Upper lobe of left lung (tissue), 6 donors: ENCODE measurements at regions not wholly inside any gene's neighbourhood (a gene's known extent, or its start where the extent isn't known, plus 50 kb on each side); places are given as distances from the start of the nearest gene placed in this dataset.

ENCODE experiments used
- ATAC-seq, 2 donors: fragments of 200-7000 bp; cut with Tn5 transposase; one replicate each; pipeline ENCODE4 v1.9.1; 2022; ENCODE audit warnings: mild to moderate bottlenecking in 2 of 2, moderate library complexity in 2 of 2; ENCODE audit not compliant: low FRiP score in 2 of 2
- DNase-seq, 2 donors: peaks; one replicate each; pipeline ENCODE4 v3.0.0-alpha.2; 2019 to 2020
- H3K27ac ChIP-seq, 4 donors: fragments of 200-600 bp; sonication (generic); one replicate each; pipeline ENCODE4 v1.5.1; 2016 to 2019
- H3K27me3 ChIP-seq, 4 donors: fragments of 200-600 bp; sonication (generic); one replicate each; pipeline ENCODE4 v1.5.1; 2017 to 2019
- H3K36me3 ChIP-seq, 4 donors: fragments of 200-600 bp; sonication (generic); one replicate each; pipeline ENCODE4 v1.5.1; 2016 to 2019
- H3K4me1 ChIP-seq, 4 donors: fragments of 200-600 bp; sonication (generic); one replicate each; pipeline ENCODE4 v1.5.1; 2018 to 2019
- H3K4me3 ChIP-seq, 4 donors: fragments of 200-600 bp; sonication (generic); one replicate each; pipeline ENCODE4 v1.5.1; 2017 to 2019; ENCODE audit warnings: mild to moderate bottlenecking in 2 of 4, moderate library complexity in 1 of 4
- H3K9me3 ChIP-seq, 4 donors: fragments of 200-600 bp; sonication (generic); one replicate each; pipeline ENCODE4 v1.5.1; 2018 to 2019
- EP300 ChIP-seq, 4 donors: sonication (generic); formaldehyde crosslinking; IDR thresholded peaks; one replicate each; pipeline ENCODE4 v1.5.1; 2017; ENCODE audit warnings: antibody characterized with exemption in 4 of 4, control low read depth in 2 of 4
- POLR2A ChIP-seq, 4 donors: fragments of 450-650 bp; IDR thresholded peaks; one replicate each; pipeline ENCODE4 v1.5.1; 2016 to 2017; ENCODE audit warnings: antibody characterized with exemption in 4 of 4, mild to moderate bottlenecking in 2 of 4
- POLR2AphosphoS5 ChIP-seq, 2 donors: sonication (generic); formaldehyde crosslinking; IDR thresholded peaks; one replicate each; pipeline ENCODE4 v1.5.1; 2017; ENCODE audit warnings: antibody characterized with exemption in 2 of 2
- WGBS, 2 donors: methylation state at CpG; one replicate each; pipeline ENCODE4 v1.1.5; 2017 to 2018; 5-methylcytosine and 5-hydroxymethylcytosine counted together
- TF ChIP-seq, protein P1 (sequence below), 6 experiments: fragments of 450-650 bp in 4 of 6; fragments of 200-600 bp in 2 of 6; sonication (generic) in 2 of 6; IDR thresholded peaks; one replicate each; pipeline ENCODE4 v1.5.1; 2016 to 2019; ENCODE audit warnings: antibody characterized with exemption in 6 of 6
- donor health status: DM: no; HTN: no; CAD: no; lungs with moderate emphysema.
- donor health status: DM: no; HTN: yes; CAD: no; lungs with severe emphysema.

DNA sequence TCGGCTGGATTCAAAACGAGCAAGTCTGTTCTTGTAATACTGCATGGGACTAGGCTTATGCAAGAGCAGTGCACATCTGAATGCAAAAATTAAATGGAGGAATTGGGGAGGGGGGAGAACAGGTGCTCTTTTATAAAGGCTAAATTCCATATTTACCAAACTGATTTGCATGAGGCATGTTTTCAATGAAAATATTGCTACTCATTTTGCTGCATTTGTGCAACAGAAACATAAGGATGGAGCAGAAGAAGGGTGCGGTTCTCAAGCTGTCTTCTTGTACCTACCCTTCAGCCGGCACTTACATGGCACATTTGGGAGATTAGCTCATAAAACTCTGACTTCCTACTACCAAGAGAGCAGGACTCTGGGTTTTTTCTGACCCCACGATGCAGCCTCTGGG, 256.4 kb downstream of the CDCA7 start:
- Histone ChIP-seq H3K9me3 (no peaks in the 10 kb centered on the region), H3K4me1 (no peaks in the 10 kb centered on the region), H3K36me3 (no peaks in the 10 kb centered on the region), H3K27me3 (no peaks in the 10 kb centered on the region), H3K4me3 (no peak overlapping the region), H3K27ac (no peak overlapping the region)
- TF ChIP-seq, protein P1, sequence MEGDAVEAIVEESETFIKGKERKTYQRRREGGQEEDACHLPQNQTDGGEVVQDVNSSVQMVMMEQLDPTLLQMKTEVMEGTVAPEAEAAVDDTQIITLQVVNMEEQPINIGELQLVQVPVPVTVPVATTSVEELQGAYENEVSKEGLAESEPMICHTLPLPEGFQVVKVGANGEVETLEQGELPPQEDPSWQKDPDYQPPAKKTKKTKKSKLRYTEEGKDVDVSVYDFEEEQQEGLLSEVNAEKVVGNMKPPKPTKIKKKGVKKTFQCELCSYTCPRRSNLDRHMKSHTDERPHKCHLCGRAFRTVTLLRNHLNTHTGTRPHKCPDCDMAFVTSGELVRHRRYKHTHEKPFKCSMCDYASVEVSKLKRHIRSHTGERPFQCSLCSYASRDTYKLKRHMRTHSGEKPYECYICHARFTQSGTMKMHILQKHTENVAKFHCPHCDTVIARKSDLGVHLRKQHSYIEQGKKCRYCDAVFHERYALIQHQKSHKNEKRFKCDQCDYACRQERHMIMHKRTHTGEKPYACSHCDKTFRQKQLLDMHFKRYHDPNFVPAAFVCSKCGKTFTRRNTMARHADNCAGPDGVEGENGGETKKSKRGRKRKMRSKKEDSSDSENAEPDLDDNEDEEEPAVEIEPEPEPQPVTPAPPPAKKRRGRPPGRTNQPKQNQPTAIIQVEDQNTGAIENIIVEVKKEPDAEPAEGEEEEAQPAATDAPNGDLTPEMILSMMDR (IDR thresholded peaks at IDR 0.05), result no peak
- ATAC-seq (no peak), DNase-seq (no peak)
- 82 to 84% methylated on average over 5 of the region's 5 CpGs for WGBS, 2 donors

GRCh38 chr2:173612354-173612753, 257.7 kb downstream of the CDCA7 start:
- TF ChIP-seq POLR2AphosphoS5 (IDR thresholded peaks at IDR 0.05) (no peak), POLR2A (IDR thresholded peaks at IDR 0.05) (no peak), EP300 (IDR thresholded peaks at IDR 0.05) (no peak)
- TF ChIP-seq, protein P1 (IDR thresholded peaks at IDR 0.05), result no peak
- no peak for DNase-seq
- ATAC-seq, result no peak
- Histone ChIP-seq H3K36me3 (no peaks in the 10 kb centered on the region), H3K9me3 (no peaks in the 10 kb centered on the region), H3K4me3 (no peak overlapping the region), H3K27me3 (no peaks in the 10 kb centered on the region), H3K27ac (no peak overlapping the region), H3K4me1 (no peaks in the 10 kb centered on the region)
- WGBS, 2 donors, result 74 to 82% methylated on average over 3 of the region's 3 CpGs

DNA sequence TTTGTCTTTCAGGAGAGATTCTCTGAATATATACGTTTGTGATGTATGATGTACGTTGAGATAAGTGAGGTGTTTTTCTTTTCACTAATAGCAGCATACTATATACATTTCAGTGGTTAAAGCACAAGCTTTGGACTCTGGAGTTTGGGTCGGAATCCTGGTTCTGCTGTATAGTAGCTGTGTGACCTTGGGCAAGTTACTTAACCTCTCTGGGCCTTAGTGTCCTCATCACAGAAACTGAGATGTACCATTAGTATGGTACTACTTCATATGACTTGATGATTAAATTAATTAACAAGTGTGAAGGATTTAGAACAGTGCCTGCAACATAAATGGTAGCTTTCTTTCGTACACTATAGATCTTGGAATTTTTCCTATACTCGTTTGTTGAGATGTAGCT, 258.7 kb downstream of the CDCA7 start:
- Histone ChIP-seq H3K27ac (no peak overlapping the region), H3K9me3 (no peaks in the 10 kb centered on the region), H3K36me3 (no peaks in the 10 kb centered on the region), H3K4me1 (no peaks in the 10 kb centered on the region), H3K4me3 (no peak overlapping the region), H3K27me3 (no peaks in the 10 kb centered on the region)
- DNase-seq (no peak), ATAC-seq (no peak)
- TF ChIP-seq EP300 (IDR thresholded peaks at IDR 0.05) (no peak), POLR2A (IDR thresholded peaks at IDR 0.05) (no peak), POLR2AphosphoS5 (IDR thresholded peaks at IDR 0.05) (no peak)
- TF ChIP-seq, protein P1 (IDR thresholded peaks at IDR 0.05), result no peak
- 71 to 75% methylated on average over 5 of the region's 5 CpGs for WGBS, 2 donors

DNA sequence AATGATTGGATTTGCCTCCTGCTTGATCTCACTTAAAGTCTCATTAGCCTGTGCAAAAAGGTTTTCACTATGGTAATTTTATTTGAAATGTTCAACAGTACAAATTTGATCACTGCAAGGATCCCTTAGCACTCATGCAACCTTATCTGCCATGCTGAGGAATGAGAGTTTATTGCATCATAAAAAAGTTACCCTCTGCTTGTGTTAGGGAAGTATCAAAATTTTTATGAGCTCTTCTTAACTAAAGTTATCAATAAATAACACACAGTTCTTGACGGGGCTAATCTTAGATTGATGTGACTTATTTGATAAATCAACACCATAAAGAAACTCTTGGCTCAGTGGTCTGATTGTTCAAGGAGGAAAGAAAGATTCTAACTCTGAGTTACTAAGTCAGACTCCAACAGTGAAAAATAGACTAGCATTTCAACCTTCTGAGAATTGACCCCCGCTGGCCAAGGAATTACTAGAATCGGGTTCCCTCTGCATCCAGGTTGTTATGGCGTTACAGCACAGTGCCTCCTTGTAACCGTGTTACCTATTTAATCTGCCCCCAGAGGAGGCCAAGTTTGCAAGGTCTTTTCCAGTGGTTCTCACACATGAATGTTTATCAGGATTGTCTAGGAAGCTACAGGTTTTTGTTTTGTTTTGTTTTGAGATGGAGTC, 259.7 kb downstream of the CDCA7 start:
- H3K27me3 ChIP-seq, result no peaks in the 10 kb centered on the region
- DNase-seq, result no peak
- H3K27ac ChIP-seq, result no peak overlapping the region
- 79 to 85% methylated on average over 5 of the region's 5 CpGs for WGBS, 2 donors
- H3K9me3 ChIP-seq, result no peaks in the 10 kb centered on the region
- no peak for TF ChIP-seq EP300 (IDR thresholded peaks at IDR 0.05)
- no peaks in the 10 kb centered on the region for H3K36me3 ChIP-seq
- no peak for ATAC-seq
- H3K4me3 ChIP-seq, result no peak overlapping the region
- H3K4me1 ChIP-seq, result no peaks in the 10 kb centered on the region

- no peak for TF ChIP-seq EP300 (IDR thresholded peaks at IDR 0.05)
- TF ChIP-seq POLR2A (IDR thresholded peaks at IDR 0.05), result no peak
- Histone ChIP-seq H3K4me1 (no peaks in the 10 kb centered on the region), H3K4me3 (no peak overlapping the region), H3K36me3 (no peaks in the 10 kb centered on the region), H3K9me3 (no peaks in the 10 kb centered on the region), H3K27ac (no peak overlapping the region), H3K27me3 (no peaks in the 10 kb centered on the region)
- DNase-seq (no peak), ATAC-seq (no peak)
- WGBS, 2 donors, result 78% methylated on average over 13 of the region's 13 CpGs
These were observed 269.0 kb downstream of the CDCA7 start for GRCh38 chr2:173623438-173624319.
